Right lobe of liver (tissue), 6 donors: ENCODE measurements at regions not wholly inside any gene's neighbourhood (a gene's known extent, or its start where the extent isn't known, plus 50 kb on each side); places are given as distances from the start of the nearest gene placed in this dataset.

Experiments
- ATAC-seq, 4 donors: fragments of 200-7000 bp; cut with Tn5 transposase; one replicate each; pipeline ENCODE4 v1.9.1; 2020; ENCODE audit warnings: mild to moderate bottlenecking in 4 of 4, moderate library complexity in 4 of 4
- DNase-seq, 3 donors: peaks; one replicate each; pipeline ENCODE4 v3.0.0-alpha.2; 2020
- H3K27ac ChIP-seq, 3 donors: fragments of 200-600 bp; one replicate each; pipeline ENCODE4 v1.8.0; 2022
- H3K27me3 ChIP-seq, 2 donors: fragments of 200-600 bp; one replicate each; pipeline ENCODE4 v1.8.0; 2022
- H3K36me3 ChIP-seq, 4 donors: fragments of 200-600 bp; sonication (generic) in 1 of 4; one replicate each; pipeline versions ENCODE4 v1.5.1 to v1.8.0; 2017 to 2022; ENCODE audit warnings: control low read depth in 1 of 4
- H3K4me1 ChIP-seq, 4 donors: fragments of 200-600 bp; sonication (generic) in 1 of 4; one replicate each; pipeline versions ENCODE4 v1.5.1 to v1.8.0; 2017 to 2022; ENCODE audit warnings: control low read depth in 1 of 4
- H3K4me3 ChIP-seq, 3 donors: fragments of 200-600 bp; one replicate each; pipeline ENCODE4 v1.8.0; 2022
- H3K9me3 ChIP-seq, 4 donors: fragments of 200-600 bp; sonication (generic) in 1 of 4; one replicate each; pipeline versions ENCODE4 v1.5.1 to v1.8.0; 2017 to 2022; ENCODE audit warnings: control low read depth in 1 of 4
- POLR2A ChIP-seq: fragments of 450-650 bp; IDR thresholded peaks from one replicate; pipeline ENCODE4 v1.6.1; 2017; ENCODE audit warnings: antibody characterized with exemption, mild to moderate bottlenecking
- WGBS: methylation state at CpG from one replicate; pipeline ENCODE4 v1.1.6; 2018; ENCODE audit warnings: low coverage, low lambda C conversion rate; ENCODE audit not compliant: insufficient coverage; ENCODE audit errors: missing lambda C conversion rate; 5-methylcytosine and 5-hydroxymethylcytosine counted together
- intact Hi-C, 2 donors: fragments of 100-400 bp; cut with DNase I; formaldehyde crosslinking; loops; one replicate each; pipeline versions ENCODE4 v1.11.2 to v1.14.1; 2022
- TF ChIP-seq, protein P1 (sequence below), 4 donors: fragments of 200-600 bp in 3 of 4; fragments of 450-650 bp in 1 of 4; IDR thresholded peaks; one replicate each; pipeline versions ENCODE4 v1.5.1 to v1.8.0; 2016 to 2022; ENCODE audit warnings: antibody characterized with exemption in 4 of 4, mild to moderate bottlenecking in 2 of 4
- donor health status: DM: no; HTN: yes; CAD: no.
- donor health status: DM: no; HTN: no; CAD: no.
- donor health status: DM: no; HTN: no; CAD: no.
- donor health status: DM: no; HTN: yes; CAD: no.
- donor health status: DM: no; HTN: yes; CAD: no.

DNA sequence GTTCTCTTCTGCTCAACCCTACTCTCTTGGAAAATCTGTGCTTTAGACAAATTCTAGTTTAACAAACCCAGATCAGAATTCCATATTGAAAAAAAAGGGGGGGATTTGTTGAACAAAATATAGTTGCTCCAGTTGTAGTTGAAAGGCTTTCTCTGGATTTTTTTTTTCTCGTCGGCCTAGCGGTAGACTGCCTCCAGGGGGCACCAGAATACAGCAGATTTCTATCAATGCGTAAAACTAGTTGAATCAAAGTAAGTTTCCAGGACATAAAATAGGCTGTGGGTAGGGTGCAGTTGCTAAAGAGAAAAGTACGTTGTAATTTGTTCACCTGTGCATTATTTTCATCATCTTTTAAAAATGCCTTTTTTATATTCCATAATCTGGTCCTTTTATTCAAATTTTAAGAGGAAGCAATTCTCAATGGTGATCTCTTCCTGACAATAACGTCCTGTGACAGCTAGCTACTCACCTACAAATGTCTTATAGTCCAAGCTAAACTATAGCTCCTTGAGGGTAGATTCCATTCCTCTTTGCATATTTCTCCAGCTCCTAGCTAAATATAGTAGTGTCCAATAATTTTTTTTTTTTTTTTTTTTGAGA, 105.4 kb downstream of the PERP start:
- TF ChIP-seq POLR2A, result no peak
- TF ChIP-seq, protein P1, sequence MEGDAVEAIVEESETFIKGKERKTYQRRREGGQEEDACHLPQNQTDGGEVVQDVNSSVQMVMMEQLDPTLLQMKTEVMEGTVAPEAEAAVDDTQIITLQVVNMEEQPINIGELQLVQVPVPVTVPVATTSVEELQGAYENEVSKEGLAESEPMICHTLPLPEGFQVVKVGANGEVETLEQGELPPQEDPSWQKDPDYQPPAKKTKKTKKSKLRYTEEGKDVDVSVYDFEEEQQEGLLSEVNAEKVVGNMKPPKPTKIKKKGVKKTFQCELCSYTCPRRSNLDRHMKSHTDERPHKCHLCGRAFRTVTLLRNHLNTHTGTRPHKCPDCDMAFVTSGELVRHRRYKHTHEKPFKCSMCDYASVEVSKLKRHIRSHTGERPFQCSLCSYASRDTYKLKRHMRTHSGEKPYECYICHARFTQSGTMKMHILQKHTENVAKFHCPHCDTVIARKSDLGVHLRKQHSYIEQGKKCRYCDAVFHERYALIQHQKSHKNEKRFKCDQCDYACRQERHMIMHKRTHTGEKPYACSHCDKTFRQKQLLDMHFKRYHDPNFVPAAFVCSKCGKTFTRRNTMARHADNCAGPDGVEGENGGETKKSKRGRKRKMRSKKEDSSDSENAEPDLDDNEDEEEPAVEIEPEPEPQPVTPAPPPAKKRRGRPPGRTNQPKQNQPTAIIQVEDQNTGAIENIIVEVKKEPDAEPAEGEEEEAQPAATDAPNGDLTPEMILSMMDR (IDR thresholded peaks at IDR 0.05), result peak; percentile 81 to 94 (median 92)
- 7% methylated on average over 6 of the region's 6 CpGs for WGBS
- H3K4me1 ChIP-seq, result no peaks in the 10 kb centered on the region
- H3K4me3 ChIP-seq, result no peak overlapping the region
- intact Hi-C loops, result loop anchor here (5.0 to 10.0 kb wide), 2 partner anchors 105 to 113 kb away; partner anchors contain the start of gene PERP (in 1 of the 2)
- no peaks in the 10 kb centered on the region for H3K36me3 ChIP-seq
- H3K27ac ChIP-seq, result no peak overlapping the region
- H3K9me3 ChIP-seq, result no peaks in the 10 kb centered on the region
- peak in 1 of 3 donors; percentile 59 for DNase-seq
- no peaks in the 10 kb centered on the region for H3K27me3 ChIP-seq
- ATAC-seq, result peak; percentile 75 to 88 (median 84)

DNA sequence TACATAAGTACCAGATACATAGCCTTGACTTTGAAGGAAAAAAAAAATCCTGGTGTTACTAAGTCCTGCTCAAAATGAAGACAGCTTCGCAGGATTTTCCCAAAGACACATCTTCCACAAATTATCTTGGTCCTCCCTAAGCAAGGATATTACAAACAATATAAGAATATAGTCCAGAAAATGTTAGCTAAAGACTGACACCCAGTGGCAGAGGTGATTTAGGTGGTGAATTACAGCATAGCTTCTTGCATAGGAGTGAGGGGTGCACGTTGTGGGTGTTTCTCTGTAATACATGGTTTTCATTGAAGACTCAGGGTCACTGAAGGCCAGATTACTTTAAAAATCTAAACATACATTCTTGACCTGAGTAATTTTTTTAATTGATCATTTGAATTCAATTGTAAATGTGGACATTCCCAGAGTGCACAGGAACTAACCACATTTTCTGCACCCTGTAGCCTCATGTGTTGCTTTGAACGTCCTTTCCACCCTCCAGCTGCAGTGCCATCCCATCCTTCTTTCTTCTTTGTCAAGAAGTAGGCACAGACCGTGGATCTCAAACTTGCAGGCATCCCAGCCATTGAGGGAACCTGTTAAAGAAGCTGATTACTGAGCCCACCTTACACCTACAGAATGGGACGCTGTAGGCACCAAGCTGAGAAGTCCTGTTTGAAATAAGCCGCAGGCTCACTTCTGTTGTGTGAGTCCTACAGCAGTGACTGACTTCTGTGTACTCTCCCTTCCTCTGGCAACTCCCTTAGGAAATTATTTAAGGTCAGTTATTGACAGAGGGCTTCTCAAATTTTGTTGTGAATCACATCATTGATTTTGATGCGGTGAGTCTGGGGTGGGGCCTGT, 102.6 kb downstream of the PERP start:
- ATAC-seq (peak; percentile 54 to 62 (median 58)), DNase-seq (no peak)
- TF ChIP-seq POLR2A, result no peak
- TF ChIP-seq, protein P1 (IDR thresholded peaks at IDR 0.05), result peak; percentile 39 to 49 (median 49)
- no peaks in the 10 kb centered on the region for H3K36me3 ChIP-seq
- no peak overlapping the region for H3K4me3 ChIP-seq
- no peaks in the 10 kb centered on the region for H3K27me3 ChIP-seq
- H3K27ac ChIP-seq, result no peak overlapping the region
- WGBS, result 18% methylated on average over 5 of the region's 7 CpGs
- no peaks in the 10 kb centered on the region for H3K4me1 ChIP-seq
- no peaks in the 10 kb centered on the region for H3K9me3 ChIP-seq
- intact Hi-C loops, result loop anchor here (5.0 to 10.0 kb wide), 2 partner anchors 103 to 110 kb away; partner anchors contain the start of gene PERP (in 1 of the 2)

DNA sequence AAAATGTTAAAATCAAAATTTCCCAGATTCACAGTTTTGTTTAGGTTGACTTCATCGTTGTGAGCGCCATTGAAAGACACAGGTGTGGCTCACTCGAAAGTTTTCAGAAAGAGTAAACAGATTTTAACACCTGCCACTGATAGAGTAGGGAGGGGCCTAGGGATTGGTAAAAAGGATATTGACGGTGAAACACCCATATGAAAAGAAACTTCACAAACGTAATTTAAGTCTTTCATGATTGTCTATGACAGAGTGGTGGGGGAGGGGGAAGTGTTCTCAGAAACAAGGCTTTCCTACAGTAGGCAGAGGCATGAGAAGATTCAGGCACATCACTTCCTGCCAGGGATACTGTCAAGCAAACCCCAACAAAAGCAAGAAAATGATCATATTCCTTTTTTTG, 101.4 kb downstream of the PERP start:
- TF ChIP-seq POLR2A, result no peak
- no peaks in the 10 kb centered on the region for H3K27me3 ChIP-seq
- intact Hi-C loops, result loop anchor here in 1 of 2 donors (10.0 kb wide), 1 partner anchor 109 kb away; no protein-coding TSS in a partner anchor
- no peaks in the 10 kb centered on the region for H3K4me1 ChIP-seq
- DNase-seq, result no peak
- H3K27ac ChIP-seq, result no peak overlapping the region
- H3K9me3 ChIP-seq, result no peaks in the 10 kb centered on the region
- H3K4me3 ChIP-seq, result no peak overlapping the region
- 68% methylated on average over 5 of the region's 5 CpGs for WGBS
- no peak for ATAC-seq
- no peaks in the 10 kb centered on the region for H3K36me3 ChIP-seq

DNA sequence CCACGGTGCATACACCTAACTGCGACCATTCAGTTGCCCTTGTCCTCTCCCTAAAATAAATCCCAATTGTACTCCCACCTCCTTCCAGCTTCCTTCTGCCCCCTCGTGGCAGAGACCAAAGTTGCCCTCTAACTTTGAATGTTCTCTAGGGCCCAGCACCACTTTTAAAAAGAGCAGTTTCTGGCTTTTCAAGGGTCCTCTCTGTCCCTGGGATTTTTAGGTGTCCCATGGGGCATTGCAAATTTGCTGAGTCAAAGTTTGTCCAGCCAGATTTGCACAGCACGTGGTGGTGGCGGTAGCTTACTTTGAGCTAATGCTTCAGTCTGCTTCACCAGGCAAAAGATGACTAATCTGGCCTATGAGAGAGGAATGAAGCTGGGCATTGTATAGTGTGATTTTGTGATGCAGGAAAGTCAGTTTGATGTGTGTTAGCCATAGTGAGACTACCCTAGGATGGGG, 100.2 kb downstream of the PERP start:
- Histone ChIP-seq H3K36me3 (no peaks in the 10 kb centered on the region), H3K27me3 (no peaks in the 10 kb centered on the region), H3K27ac (no peak overlapping the region), H3K4me3 (no peak overlapping the region), H3K9me3 (no peaks in the 10 kb centered on the region), H3K4me1 (no peaks in the 10 kb centered on the region)
- 19% methylated on average over 5 of the region's 5 CpGs for WGBS
- TF ChIP-seq POLR2A, result no peak
- TF ChIP-seq, protein P1 (IDR thresholded peaks at IDR 0.05), result peak; percentile 36 to 62 (median 58)
- peak in 1 of 3 donors; percentile 35 for DNase-seq
- intact Hi-C loops, result loop anchor here in 1 of 2 donors (10.0 kb wide), 1 partner anchor 108 kb away; no protein-coding TSS in a partner anchor
- ATAC-seq, result peak; percentile 60 to 73 (median 66)

DNA sequence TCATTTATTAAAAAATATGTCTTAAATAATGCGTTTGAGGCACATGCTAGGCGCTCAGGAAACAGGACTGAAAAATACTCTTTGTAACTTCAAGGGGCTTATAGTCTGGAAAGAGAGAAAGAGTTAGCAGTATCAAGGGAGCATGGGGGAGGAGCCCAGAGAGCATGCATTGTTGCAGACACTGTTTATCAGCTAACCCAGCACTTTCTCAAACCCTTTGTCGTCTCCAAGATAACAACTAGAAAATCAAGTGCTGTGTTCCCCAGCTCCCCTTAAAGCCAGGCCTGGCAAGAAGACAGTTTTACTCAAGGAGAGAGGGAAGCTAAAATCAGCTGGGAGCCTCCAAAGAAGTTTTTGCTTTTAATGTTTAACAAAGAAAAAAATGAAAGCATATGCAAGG, 98.4 kb downstream of the PERP start:
- no peaks in the 10 kb centered on the region for H3K4me1 ChIP-seq

More for the DNA sequence above, 98.4 kb downstream of the PERP start:
- no peak overlapping the region for H3K4me3 ChIP-seq
- intact Hi-C loops, result loop anchor here in 1 of 2 donors (10.0 kb wide), 1 partner anchor 106 kb away; no protein-coding TSS in a partner anchor
- no peak for DNase-seq
- H3K9me3 ChIP-seq, result no peaks in the 10 kb centered on the region
- H3K27ac ChIP-seq, result no peak overlapping the region
- no peak for ATAC-seq
- H3K27me3 ChIP-seq, result no peaks in the 10 kb centered on the region
- no peaks in the 10 kb centered on the region for H3K36me3 ChIP-seq
- TF ChIP-seq POLR2A, result no peak
- TF ChIP-seq, protein P1 (IDR thresholded peaks at IDR 0.05), result no peak
- 85% methylated on average over 3 of the region's 3 CpGs for WGBS
